ENCODE measurements at regions not wholly inside any gene's neighbourhood (a gene's known extent, or its start where the extent isn't known, plus 50 kb on each side); places are given as distances from the start of the nearest gene placed in this dataset.
A peak's percentile ranks its signal among the peaks of the same experiment; 100 is the strongest.

- DNase-seq (ENCODE audit: low spot score) = no peak
Observed at GRCh38 chr14:97206916-97207315, 409.7 kb downstream of the VRK1 start.

- DNase-seq (ENCODE audit: low spot score) = no peak
Observed at GRCh38 chr14:97210202-97210601, 413.0 kb downstream of the VRK1 start.

- DNase-seq (ENCODE audit: low spot score) = no peak
Observed at GRCh38 chr14:97212399-97212798, 415.2 kb downstream of the VRK1 start.

- DNase-seq (ENCODE audit: low spot score) = no peak
Observed at GRCh38 chr14:97213720-97214119, 416.5 kb downstream of the VRK1 start.

- no peak for DNase-seq (ENCODE audit: low spot score)
Observed at GRCh38 chr14:97215263-97215969, 418.2 kb downstream of the VRK1 start.

GRCh38 chr14:97217111-97217885, 420.1 kb downstream of the VRK1 start:
- no peak for DNase-seq (ENCODE audit: low spot score)

GRCh38 chr14:97218274-97218673, 421.1 kb downstream of the VRK1 start:
- no peak for DNase-seq (ENCODE audit: low spot score)

- DNase-seq (ENCODE audit: low spot score) = peak; percentile 9
Observed at GRCh38 chr14:97218691-97219430, 421.7 kb downstream of the VRK1 start.

GRCh38 chr14:97219431-97220017, 422.3 kb downstream of the VRK1 start:
- DNase-seq (ENCODE audit: low spot score) = no peak

- no peak for DNase-seq (ENCODE audit: low spot score)
Observed at GRCh38 chr14:97221572-97222285, 424.5 kb downstream of the VRK1 start.

- DNase-seq (ENCODE audit: low spot score) = no peak
Observed at GRCh38 chr14:97224016-97224415, 426.8 kb downstream of the VRK1 start.

- no peak for DNase-seq (ENCODE audit: low spot score)
Observed at GRCh38 chr14:97230051-97230450, 432.9 kb downstream of the VRK1 start.

GRCh38 chr14:97233319-97233985, 436.3 kb downstream of the VRK1 start:
- DNase-seq (ENCODE audit: low spot score) = no peak

GRCh38 chr14:97246648-97247047, 449.5 kb downstream of the VRK1 start:
- DNase-seq (ENCODE audit: low spot score) = no peak

GRCh38 chr14:97248973-97249372, 451.8 kb downstream of the VRK1 start:
- no peak for DNase-seq (ENCODE audit: low spot score)

GRCh38 chr14:97250931-97251330, 453.7 kb downstream of the VRK1 start:
- no peak for DNase-seq (ENCODE audit: low spot score)

GRCh38 chr14:97251491-97252155, 454.4 kb downstream of the VRK1 start:
- no peak for DNase-seq (ENCODE audit: low spot score)

- no peak for DNase-seq (ENCODE audit: low spot score)
Observed at GRCh38 chr14:97253756-97254155, 456.6 kb downstream of the VRK1 start.

GRCh38 chr14:97262336-97262735, 465.2 kb downstream of the VRK1 start:
- no peak for DNase-seq (ENCODE audit: low spot score)

- DNase-seq (ENCODE audit: low spot score) = no peak
Observed at GRCh38 chr14:97264516-97265230, 467.5 kb downstream of the VRK1 start.

All from CD4-positive, alpha-beta T cell treated with Interleukin-15 for 4 hours (primary cell).